Trophoblast cell (in vitro differentiated cells and primary cell): ENCODE measurements at regions not wholly inside any gene's neighbourhood (a gene's known extent, or its start where the extent isn't known, plus 50 kb on each side); places are given as distances from the start of the nearest gene placed in this dataset.

Source experiments
- DNase-seq, 2 donors: peaks; one replicate each; pipeline ENCODE4 v3.0.0-alpha.2; 2016
- H2AFZ ChIP-seq: 2 replicates; pipeline ENCODE4 v1.6.1; 2013; ENCODE audit warnings: low read length, moderate library complexity, mild to moderate bottlenecking; ENCODE audit not compliant: insufficient read depth, poor library complexity
- H2AK5ac ChIP-seq: 2 replicates; pipeline ENCODE4 v1.6.1; 2013; ENCODE audit warnings: mild to moderate bottlenecking, low read length
- H2BK120ac ChIP-seq: 2 replicates; pipeline ENCODE4 v1.6.1; 2013; ENCODE audit warnings: low read length, mild to moderate bottlenecking, moderate library complexity; ENCODE audit not compliant: insufficient read depth, poor library complexity
- H2BK12ac ChIP-seq: 2 replicates; pipeline ENCODE4 v1.6.1; 2013; ENCODE audit warnings: mild to moderate bottlenecking, low read length, moderate library complexity
- H2BK5ac ChIP-seq: 2 replicates; pipeline ENCODE4 v1.6.1; 2013; ENCODE audit warnings: low read length, low read depth, moderate library complexity, mild to moderate bottlenecking; ENCODE audit not compliant: poor library complexity
- H3K14ac ChIP-seq: 2 replicates; pipeline ENCODE4 v1.6.1; 2013; ENCODE audit warnings: mild to moderate bottlenecking, low read length
- H3K18ac ChIP-seq: 2 replicates; pipeline ENCODE4 v1.6.1; 2013; ENCODE audit warnings: mild to moderate bottlenecking, low read length
- H3K23ac ChIP-seq: 2 replicates; pipeline ENCODE4 v1.6.1; 2013; ENCODE audit warnings: low read length
- H3K27ac ChIP-seq: 2 replicates; pipeline ENCODE4 v1.5.1; 2013; ENCODE audit warnings: low read depth, mild to moderate bottlenecking, inconsistent platforms, low read length, moderate library complexity
- H3K27me3 ChIP-seq: 2 replicates; pipeline ENCODE4 v1.6.1; 2013; ENCODE audit warnings: inconsistent platforms, mild to moderate bottlenecking, low read length, moderate library complexity; ENCODE audit not compliant: insufficient read depth
- H3K36me3 ChIP-seq, 2 experiments: 1 replicate in 1 of 2; 2 replicates in 1 of 2; pipeline ENCODE4 v1.6.1; 2013; ENCODE audit warnings: low read length in 2 of 2, mild to moderate bottlenecking in 2 of 2, moderate library complexity in 1 of 2; ENCODE audit not compliant: insufficient read depth in 2 of 2, control insufficient read depth in 1 of 2
- H3K4ac ChIP-seq: 2 replicates; pipeline ENCODE4 v1.6.1; 2013; ENCODE audit warnings: low read depth, mild to moderate bottlenecking, low read length, moderate library complexity
- H3K4me1 ChIP-seq, 2 experiments: 1 replicate in 1 of 2; 2 replicates in 1 of 2; pipeline ENCODE4 v1.6.1; 2013; ENCODE audit warnings: low read length in 2 of 2, mild to moderate bottlenecking in 2 of 2, moderate library complexity in 1 of 2; ENCODE audit not compliant: insufficient read depth in 2 of 2, control insufficient read depth in 1 of 2
- H3K4me2 ChIP-seq: 2 replicates; pipeline ENCODE4 v1.6.1; 2013; ENCODE audit warnings: inconsistent platforms, mild to moderate bottlenecking, low read length, moderate library complexity
- H3K4me3 ChIP-seq: 2 replicates; pipeline ENCODE4 v1.5.1; 2013; ENCODE audit warnings: mild to moderate bottlenecking, low read depth, low read length, inconsistent platforms
- H3K79me1 ChIP-seq: one replicate; pipeline ENCODE4 v1.6.1; 2013; ENCODE audit warnings: low read length
- H3K79me2 ChIP-seq: 2 replicates; pipeline ENCODE4 v1.6.1; 2013; ENCODE audit warnings: low read length, mild to moderate bottlenecking; ENCODE audit not compliant: control insufficient read depth, insufficient read depth, poor library complexity
- H3K9ac ChIP-seq: 2 replicates; pipeline ENCODE4 v1.6.1; 2013; ENCODE audit warnings: mild to moderate bottlenecking, low read length
- H3K9me3 ChIP-seq: 2 replicates; pipeline ENCODE4 v1.6.1; 2013; ENCODE audit warnings: low read depth, mild to moderate bottlenecking, control low read depth, inconsistent platforms, low read length; ENCODE audit not compliant: insufficient read depth
- H4K12ac ChIP-seq: 2 replicates; pipeline ENCODE4 v1.6.1; 2013; ENCODE audit warnings: low read depth, mild to moderate bottlenecking, low read length, moderate library complexity
- H4K8ac ChIP-seq: 2 replicates; pipeline ENCODE4 v1.6.1; 2013; ENCODE audit warnings: low read depth, mild to moderate bottlenecking, low read length, moderate library complexity
- H4K91ac ChIP-seq: one replicate; pipeline ENCODE4 v1.6.1; 2013; ENCODE audit warnings: low read depth, mild to moderate bottlenecking, low read length, moderate library complexity
- WGBS: extraction: QIAGEN DNeasy Blood & Tissue Kit; methylation state at CpG from one replicate; pipeline ENCODE4 v1.1.7; 2013; ENCODE audit warnings: missing lambda C conversion rate; ENCODE audit not compliant: insufficient read length, insufficient coverage; ENCODE audit errors: extremely low coverage; 5-methylcytosine and 5-hydroxymethylcytosine counted together

DNA sequence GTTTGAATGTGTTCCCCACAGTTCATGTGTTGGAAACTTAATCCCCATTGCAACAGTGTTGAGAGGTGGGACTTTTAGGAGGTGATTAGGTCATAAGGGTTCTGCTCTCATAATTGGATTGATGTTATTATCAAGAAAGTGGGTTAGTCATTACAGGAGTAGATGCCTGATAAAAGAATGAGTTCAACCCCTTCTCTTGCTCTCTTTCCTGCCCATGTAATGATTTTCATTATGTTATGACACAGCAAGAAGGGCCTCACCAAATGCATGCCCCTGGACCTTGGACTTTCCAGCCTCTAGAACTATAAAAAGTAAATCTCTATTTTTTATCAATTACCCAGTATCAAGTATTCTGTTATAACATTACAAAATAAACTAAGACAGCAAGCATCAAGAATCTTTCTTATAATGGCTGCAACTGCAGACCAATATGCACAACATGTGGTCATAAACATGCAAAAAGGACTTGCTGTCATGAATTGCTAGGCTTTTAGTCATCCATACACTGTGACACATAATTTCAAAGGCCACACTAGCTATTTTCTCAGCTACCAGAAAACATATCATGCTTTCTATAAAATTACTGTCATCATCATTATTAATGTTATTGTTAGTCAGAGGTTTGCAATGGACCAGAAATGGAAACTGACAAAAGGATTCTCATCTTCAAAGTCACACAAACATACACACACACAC is 99.9 kb upstream of the GUCY1A2 start:
- no peak overlapping the region for H2BK12ac ChIP-seq
- no peak overlapping the region for H3K23ac ChIP-seq
- H2AK5ac ChIP-seq: no peak overlapping the region
- no peak overlapping the region for H3K4ac ChIP-seq
- H3K9ac ChIP-seq: no peak overlapping the region
- H3K4me1 ChIP-seq: peaks cover 0 to 5% of the 10 kb centered on the region in 2 experiments
- H3K4me2 ChIP-seq: no peak overlapping the region
- no peak overlapping the region for H4K91ac ChIP-seq
- H3K27me3 ChIP-seq: no peaks in the 10 kb centered on the region
- no peak overlapping the region for H4K12ac ChIP-seq
- no peak overlapping the region for H3K4me3 ChIP-seq
- no peak overlapping the region for H3K18ac ChIP-seq
- no peak overlapping the region for H2AFZ ChIP-seq
- H3K36me3 ChIP-seq: no peaks in the 10 kb centered on the region
- no peaks in the 10 kb centered on the region for H3K79me1 ChIP-seq
- no peaks in the 10 kb centered on the region for H3K9me3 ChIP-seq
- no peak overlapping the region for H2BK5ac ChIP-seq
- no peak overlapping the region for H3K14ac ChIP-seq
- H4K8ac ChIP-seq: no peak overlapping the region
- H3K27ac ChIP-seq: no peak overlapping the region
- no peaks in the 10 kb centered on the region for H3K79me2 ChIP-seq
- H2BK120ac ChIP-seq: no peak overlapping the region
- no peak for DNase-seq

GRCh38 chr11:107116358-107116757 is 98.1 kb upstream of the GUCY1A2 start:
- no peak overlapping the region for H2BK12ac ChIP-seq
- no CpG with 5 or more reads among the region's 2 CpGs for WGBS

GRCh38 chr11:107102692-107103477 is 84.6 kb upstream of the GUCY1A2 start:
- no peak overlapping the region for H2BK5ac ChIP-seq
- H3K27me3 ChIP-seq: no peaks in the 10 kb centered on the region
- H3K9me3 ChIP-seq: no peaks in the 10 kb centered on the region
- no peak for DNase-seq
- no peak overlapping the region for H4K12ac ChIP-seq
- H3K23ac ChIP-seq: no peak overlapping the region
- no peaks in the 10 kb centered on the region for H3K4me1 ChIP-seq
- WGBS: no CpG with 5 or more reads among the region's 9 CpGs
- no peak overlapping the region for H3K18ac ChIP-seq
- no peak overlapping the region for H4K8ac ChIP-seq
- no peak overlapping the region for H2AFZ ChIP-seq
- H3K79me2 ChIP-seq: no peaks in the 10 kb centered on the region
- H3K4ac ChIP-seq: no peak overlapping the region
- H3K36me3 ChIP-seq: no peaks in the 10 kb centered on the region
- H3K79me1 ChIP-seq: no peaks in the 10 kb centered on the region
- H3K9ac ChIP-seq: no peak overlapping the region
- H4K91ac ChIP-seq: no peak overlapping the region
- no peak overlapping the region for H2AK5ac ChIP-seq
- no peak overlapping the region for H3K14ac ChIP-seq
- no peak overlapping the region for H2BK120ac ChIP-seq
- H2BK12ac ChIP-seq: no peak overlapping the region
- H3K4me2 ChIP-seq: no peak overlapping the region
- H3K27ac ChIP-seq: no peak overlapping the region
- no peak overlapping the region for H3K4me3 ChIP-seq

More at GRCh38 chr11:107116358-107116757, 98.1 kb upstream of the GUCY1A2 start:
- H3K4ac ChIP-seq: no peak overlapping the region
- H3K9ac ChIP-seq: no peak overlapping the region
- no peak overlapping the region for H2BK5ac ChIP-seq
- H3K4me2 ChIP-seq: peak overlapping the region; percentile 12
- H3K79me1 ChIP-seq: no peaks in the 10 kb centered on the region
- no peak overlapping the region for H2BK120ac ChIP-seq
- H3K79me2 ChIP-seq: no peaks in the 10 kb centered on the region
- H3K27ac ChIP-seq: no peak overlapping the region
- peaks cover 0 to 5% of the 10 kb centered on the region in 2 experiments for H3K4me1 ChIP-seq
- H3K4me3 ChIP-seq: no peak overlapping the region
- H3K9me3 ChIP-seq: no peaks in the 10 kb centered on the region
- no peak overlapping the region for H4K91ac ChIP-seq
- H3K14ac ChIP-seq: no peak overlapping the region
- no peak for DNase-seq
- H2AK5ac ChIP-seq: no peak overlapping the region
- no peaks in the 10 kb centered on the region for H3K27me3 ChIP-seq
- H3K18ac ChIP-seq: no peak overlapping the region
- H3K23ac ChIP-seq: no peak overlapping the region
- no peak overlapping the region for H4K8ac ChIP-seq
- H3K36me3 ChIP-seq: no peaks in the 10 kb centered on the region
- no peak overlapping the region for H2AFZ ChIP-seq
- no peak overlapping the region for H4K12ac ChIP-seq

GRCh38 chr11:107092667-107093066 is 74.4 kb upstream of the GUCY1A2 start:
- Histone ChIP-seq H3K18ac (no peak overlapping the region), H2BK5ac (no peak overlapping the region), H2BK12ac (no peak overlapping the region), H3K27ac (no peak overlapping the region), H4K8ac (no peak overlapping the region), H2AK5ac (no peak overlapping the region), H4K12ac (no peak overlapping the region), H3K4ac (no peak overlapping the region), H2AFZ (no peak overlapping the region), H3K27me3 (no peaks in the 10 kb centered on the region), H3K9ac (no peak overlapping the region), H3K9me3 (peaks cover 2% of the 10 kb centered on the region), H3K4me2 (no peak overlapping the region), H3K36me3 (no peaks in the 10 kb centered on the region), H2BK120ac (no peak overlapping the region), H3K4me1 (no peaks in the 10 kb centered on the region), H4K91ac (no peak overlapping the region), H3K79me2 (no peaks in the 10 kb centered on the region), H3K23ac (no peak overlapping the region), H3K4me3 (no peak overlapping the region), H3K79me1 (no peaks in the 10 kb centered on the region), H3K14ac (no peak overlapping the region)
- no CpG with 5 or more reads among the region's 3 CpGs for WGBS
- DNase-seq: no peak
